Suprapubic skin (tissue), 4 donors: ENCODE measurements at regions not wholly inside any gene's neighbourhood (a gene's known extent, or its start where the extent isn't known, plus 50 kb on each side); places are given as distances from the start of the nearest gene placed in this dataset.

Experiments used
- DNase-seq, 2 donors: peaks; one replicate each; pipeline ENCODE4 v3.0.0-alpha.2; 2019; ENCODE audit warnings: low spot score in 2 of 2
- H3K27ac ChIP-seq: fragments of 200-600 bp; sonication (generic); one replicate; pipeline ENCODE4 v1.5.1; 2019
- H3K27me3 ChIP-seq: fragments of 200-600 bp; sonication (generic); one replicate; pipeline ENCODE4 v1.5.1; 2019
- H3K36me3 ChIP-seq: fragments of 200-600 bp; sonication (generic); one replicate; pipeline ENCODE4 v1.5.1; 2019
- H3K4me1 ChIP-seq: fragments of 200-600 bp; sonication (generic); one replicate; pipeline ENCODE4 v1.5.1; 2019
- H3K4me3 ChIP-seq: fragments of 200-600 bp; sonication (generic); one replicate; pipeline ENCODE4 v1.5.1; 2019; ENCODE audit warnings: mild to moderate bottlenecking
- H3K9me3 ChIP-seq: fragments of 200-600 bp; sonication (generic); one replicate; pipeline ENCODE4 v1.5.1; 2019
- CTCF ChIP-seq, 2 donors: fragments of 200-600 bp in 1 of 2; fragments of 450-650 bp in 1 of 2; sonication (generic) in 1 of 2; IDR thresholded peaks; one replicate each; pipeline ENCODE4 v1.5.1; 2016 to 2019; ENCODE audit warnings: antibody characterized with exemption in 2 of 2, mild to moderate bottlenecking in 1 of 2, moderate library complexity in 1 of 2
- EP300 ChIP-seq: sonication (generic); formaldehyde crosslinking; IDR thresholded peaks from one replicate; pipeline ENCODE4 v1.6.1; 2017; ENCODE audit warnings: antibody characterized with exemption
- POLR2A ChIP-seq, 2 donors: fragments of 450-650 bp; IDR thresholded peaks; one replicate each; pipeline ENCODE4 v1.6.1; 2017; ENCODE audit warnings: antibody characterized with exemption in 2 of 2, mild to moderate bottlenecking in 2 of 2, moderate library complexity in 2 of 2
- POLR2AphosphoS5 ChIP-seq, 3 donors: sonication (generic); formaldehyde crosslinking; IDR thresholded peaks; one replicate each; pipeline ENCODE4 v1.6.1; 2017; ENCODE audit warnings: antibody characterized with exemption in 3 of 3
- WGBS: methylation state at CpG from one replicate; pipeline ENCODE4 v1.1.5; 2018; 5-methylcytosine and 5-hydroxymethylcytosine counted together

GRCh38 chr1:4001461-4001860, 101.4 kb upstream of the C1orf174 start:
- WGBS = 87% methylated on average over 3 of the region's 10 CpGs
- Histone ChIP-seq H3K27ac (no peak overlapping the region), H3K9me3 (no peaks in the 10 kb centered on the region), H3K27me3 (peaks cover 43% of the 10 kb centered on the region), H3K4me1 (no peaks in the 10 kb centered on the region), H3K4me3 (no peak overlapping the region), H3K36me3 (no peaks in the 10 kb centered on the region)
- peak in 1 of 2 donors; percentile 26 for DNase-seq
- TF ChIP-seq POLR2AphosphoS5 (IDR thresholded peaks at IDR 0.05) (no peak), CTCF (IDR thresholded peaks at IDR 0.05) (no peak), POLR2A (IDR thresholded peaks at IDR 0.05) (no peak), EP300 (no peak)

- Histone ChIP-seq H3K27ac (no peak overlapping the region), H3K27me3 (peaks cover 41% of the 10 kb centered on the region), H3K4me1 (no peaks in the 10 kb centered on the region), H3K4me3 (no peak overlapping the region), H3K9me3 (no peaks in the 10 kb centered on the region), H3K36me3 (no peaks in the 10 kb centered on the region)
- 68% methylated on average over 5 of the region's 13 CpGs for WGBS
- no peak for TF ChIP-seq EP300
- no peak for TF ChIP-seq POLR2AphosphoS5 (IDR thresholded peaks at IDR 0.05)
- no peak for TF ChIP-seq POLR2A (IDR thresholded peaks at IDR 0.05)
- TF ChIP-seq CTCF (IDR thresholded peaks at IDR 0.05) = no peak
- peak in 1 of 2 donors; percentile 39 for DNase-seq
These were observed 102.0 kb upstream of the C1orf174 start for GRCh38 chr1:4002061-4002521.

GRCh38 chr1:4002741-4003140, 102.7 kb upstream of the C1orf174 start:
- H3K27ac ChIP-seq = no peak overlapping the region
- TF ChIP-seq EP300 (no peak), CTCF (IDR thresholded peaks at IDR 0.05) (no peak), POLR2AphosphoS5 (IDR thresholded peaks at IDR 0.05) (no peak), POLR2A (IDR thresholded peaks at IDR 0.05) (no peak)
- no peaks in the 10 kb centered on the region for H3K36me3 ChIP-seq
- WGBS = 66% methylated on average over 10 of the region's 10 CpGs
- no peaks in the 10 kb centered on the region for H3K9me3 ChIP-seq
- peaks cover 35% of the 10 kb centered on the region for H3K27me3 ChIP-seq
- DNase-seq = peak in 1 of 2 donors; percentile 7
- H3K4me3 ChIP-seq = no peak overlapping the region
- no peaks in the 10 kb centered on the region for H3K4me1 ChIP-seq

GRCh38 chr1:4003846-4004505, 103.9 kb upstream of the C1orf174 start:
- no peak overlapping the region for H3K4me3 ChIP-seq
- H3K9me3 ChIP-seq = no peaks in the 10 kb centered on the region
- H3K4me1 ChIP-seq = no peaks in the 10 kb centered on the region
- DNase-seq = peak in 1 of 2 donors; percentile 27
- no peaks in the 10 kb centered on the region for H3K36me3 ChIP-seq
- WGBS = 71% methylated on average over 16 of the region's 20 CpGs
- TF ChIP-seq POLR2AphosphoS5 (IDR thresholded peaks at IDR 0.05) (no peak), POLR2A (IDR thresholded peaks at IDR 0.05) (no peak), EP300 (no peak), CTCF (IDR thresholded peaks at IDR 0.05) (no peak)
- peaks cover 26% of the 10 kb centered on the region for H3K27me3 ChIP-seq
- H3K27ac ChIP-seq = no peak overlapping the region

- H3K27me3 ChIP-seq = peaks cover 21% of the 10 kb centered on the region
- no peaks in the 10 kb centered on the region for H3K9me3 ChIP-seq
- no peaks in the 10 kb centered on the region for H3K4me1 ChIP-seq
- TF ChIP-seq CTCF (IDR thresholded peaks at IDR 0.05) (no peak), POLR2AphosphoS5 (IDR thresholded peaks at IDR 0.05) (no peak), POLR2A (IDR thresholded peaks at IDR 0.05) (no peak), EP300 (no peak)
- no peak overlapping the region for H3K27ac ChIP-seq
- no peak overlapping the region for H3K4me3 ChIP-seq
- no peak for DNase-seq
- H3K36me3 ChIP-seq = no peaks in the 10 kb centered on the region
- WGBS = 69% methylated on average over 9 of the region's 17 CpGs
These were observed 104.8 kb upstream of the C1orf174 start for GRCh38 chr1:4004635-4005430.
